BJ (cell line): ENCODE measurements at regions not wholly inside any gene's neighbourhood (a gene's known extent, or its start where the extent isn't known, plus 50 kb on each side); places are given as distances from the start of the nearest gene placed in this dataset.

ENCODE experiments used
- CTCF ChIA-PET: fragments of 350-600 bp; formaldehyde crosslinking; extraction: SDS; loops from one replicate; lab custom pipeline; 2021; ENCODE audit warnings: antibody characterized with exemption, inconsistent platforms; lab: Yijun Ruan, JAX
- POLR2A ChIA-PET: fragments of 300-600 bp; sonication (Branson Sonifier 250); formaldehyde crosslinking; extraction: SDS; loops from one replicate; lab custom pipeline; 2021; ENCODE audit warnings: antibody characterized with exemption; lab: Charles Lee
- DNase-seq: peaks from one replicate; pipeline ENCODE4 v3.0.0-alpha.2; 2011; ENCODE audit warnings: low read depth
- H3K27me3 ChIP-seq: 2 replicates; pipeline ENCODE4 v1.6.0; 2011; ENCODE audit warnings: low read length; ENCODE audit not compliant: control insufficient read depth, insufficient read depth
- H3K36me3 ChIP-seq: 2 replicates; pipeline ENCODE4 v1.5.1; 2011; ENCODE audit warnings: low read length; ENCODE audit not compliant: control insufficient read depth, insufficient read depth
- H3K4me3 ChIP-seq: 2 replicates; pipeline ENCODE4 v1.5.1; 2011; ENCODE audit warnings: low read depth, mild to moderate bottlenecking, control low read depth, low read length
- TF ChIP-seq, protein P1 (sequence below): IDR thresholded peaks from 2 replicates; pipeline ENCODE4 v1.5.1; 2011; ENCODE audit warnings: low read depth, mild to moderate bottlenecking, control low read depth, inconsistent platforms, low read length, moderate library complexity; ENCODE audit not compliant: insufficient read depth

DNA sequence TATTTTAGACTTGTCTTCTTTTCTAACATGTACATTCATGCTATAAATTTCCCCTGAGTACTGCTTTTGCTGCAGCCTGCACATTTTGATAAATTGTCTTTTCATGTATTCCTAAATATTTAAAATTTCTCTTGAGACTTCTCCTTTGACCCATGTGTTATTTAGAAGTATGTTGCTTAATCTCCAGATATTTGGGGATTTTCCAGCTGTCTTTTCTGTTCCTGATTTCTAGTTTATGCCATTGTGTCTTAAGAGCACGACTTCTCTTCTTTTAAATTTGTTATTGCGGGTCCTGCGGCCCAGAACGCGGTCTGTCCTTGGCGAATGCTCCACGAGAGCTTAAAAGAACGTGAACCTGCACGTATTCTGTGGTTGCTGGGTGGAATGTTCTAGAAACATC is 136.4 kb downstream of the KIF26A start:
- no peaks in the 10 kb centered on the region for H3K27me3 ChIP-seq
- ChIA-PET CTCF (no interaction called here), POLR2A (no interaction called here)
- no peak overlapping the region for H3K4me3 ChIP-seq
- TF ChIP-seq, protein P1, sequence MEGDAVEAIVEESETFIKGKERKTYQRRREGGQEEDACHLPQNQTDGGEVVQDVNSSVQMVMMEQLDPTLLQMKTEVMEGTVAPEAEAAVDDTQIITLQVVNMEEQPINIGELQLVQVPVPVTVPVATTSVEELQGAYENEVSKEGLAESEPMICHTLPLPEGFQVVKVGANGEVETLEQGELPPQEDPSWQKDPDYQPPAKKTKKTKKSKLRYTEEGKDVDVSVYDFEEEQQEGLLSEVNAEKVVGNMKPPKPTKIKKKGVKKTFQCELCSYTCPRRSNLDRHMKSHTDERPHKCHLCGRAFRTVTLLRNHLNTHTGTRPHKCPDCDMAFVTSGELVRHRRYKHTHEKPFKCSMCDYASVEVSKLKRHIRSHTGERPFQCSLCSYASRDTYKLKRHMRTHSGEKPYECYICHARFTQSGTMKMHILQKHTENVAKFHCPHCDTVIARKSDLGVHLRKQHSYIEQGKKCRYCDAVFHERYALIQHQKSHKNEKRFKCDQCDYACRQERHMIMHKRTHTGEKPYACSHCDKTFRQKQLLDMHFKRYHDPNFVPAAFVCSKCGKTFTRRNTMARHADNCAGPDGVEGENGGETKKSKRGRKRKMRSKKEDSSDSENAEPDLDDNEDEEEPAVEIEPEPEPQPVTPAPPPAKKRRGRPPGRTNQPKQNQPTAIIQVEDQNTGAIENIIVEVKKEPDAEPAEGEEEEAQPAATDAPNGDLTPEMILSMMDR: no peak
- no peaks in the 10 kb centered on the region for H3K36me3 ChIP-seq
- DNase-seq: no peak

DNA sequence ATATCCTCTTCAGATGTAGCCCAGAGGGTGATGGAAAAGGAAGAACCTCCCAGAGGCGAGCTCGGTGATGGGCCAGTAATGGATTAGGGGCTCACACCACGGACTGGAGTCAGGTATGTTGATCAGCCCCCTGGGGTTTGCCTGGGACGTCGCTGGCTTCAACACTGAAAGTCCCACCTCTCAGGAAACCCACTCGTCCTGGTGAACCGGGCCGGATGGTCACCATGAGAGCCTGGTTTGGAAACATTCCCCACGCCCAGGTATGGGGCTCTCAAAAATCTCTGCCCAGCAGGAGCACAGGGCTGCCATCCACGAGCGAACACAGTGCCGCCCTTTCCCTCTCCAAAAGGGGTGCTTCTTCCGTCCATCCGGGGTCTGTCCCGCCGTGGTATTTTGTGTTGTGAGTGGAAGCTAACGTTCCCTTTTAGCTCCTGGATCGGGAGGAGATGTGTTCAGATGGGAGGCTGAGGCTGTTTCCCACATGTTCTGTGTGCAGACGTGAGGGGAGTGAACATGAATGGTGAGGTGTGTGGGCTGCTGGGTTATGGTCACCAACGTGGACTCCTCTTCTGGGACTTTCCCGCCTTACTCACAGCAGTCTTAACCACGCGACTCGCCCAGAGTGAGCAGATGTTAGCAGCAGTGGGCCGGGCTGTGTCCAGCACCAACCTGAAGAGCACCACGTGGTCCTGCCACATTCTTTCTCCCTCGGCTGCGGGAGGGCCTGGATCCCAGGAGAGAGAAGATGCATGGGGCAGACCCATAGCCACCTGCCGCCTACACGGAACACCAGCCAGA is 139.2 kb downstream of the KIF26A start:
- Histone ChIP-seq H3K36me3 (no peaks in the 10 kb centered on the region), H3K27me3 (no peaks in the 10 kb centered on the region), H3K4me3 (no peak overlapping the region)
- ChIA-PET CTCF (interaction anchor here (0.7 kb wide), 1 partner anchor 14 kb away, joined by 3 read pairs; no protein-coding TSS in a partner anchor), POLR2A (no interaction called here)
- TF ChIP-seq, protein P1: no peak
- DNase-seq: no peak

DNA sequence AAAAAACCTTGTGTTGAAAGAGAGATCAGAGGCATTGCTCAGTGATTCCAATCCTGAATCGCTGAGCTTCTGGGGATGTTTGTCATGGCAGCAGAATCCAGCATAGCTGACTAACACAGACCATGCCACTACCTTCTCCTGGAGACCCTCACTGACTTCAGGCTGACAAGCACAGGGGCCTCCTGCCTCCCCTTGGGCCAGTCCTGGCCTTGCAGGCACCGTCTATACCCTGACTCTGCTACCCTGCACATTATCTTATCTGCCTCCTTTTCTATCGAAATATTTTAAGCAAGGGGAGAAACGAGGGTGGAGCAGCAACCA is 139.8 kb downstream of the KIF26A start:
- DNase-seq: no peak
- ChIA-PET CTCF (no interaction called here), POLR2A (no interaction called here)
- TF ChIP-seq, protein P1: no peak
- H3K27me3 ChIP-seq: no peaks in the 10 kb centered on the region
- no peak overlapping the region for H3K4me3 ChIP-seq
- H3K36me3 ChIP-seq: no peaks in the 10 kb centered on the region

DNA sequence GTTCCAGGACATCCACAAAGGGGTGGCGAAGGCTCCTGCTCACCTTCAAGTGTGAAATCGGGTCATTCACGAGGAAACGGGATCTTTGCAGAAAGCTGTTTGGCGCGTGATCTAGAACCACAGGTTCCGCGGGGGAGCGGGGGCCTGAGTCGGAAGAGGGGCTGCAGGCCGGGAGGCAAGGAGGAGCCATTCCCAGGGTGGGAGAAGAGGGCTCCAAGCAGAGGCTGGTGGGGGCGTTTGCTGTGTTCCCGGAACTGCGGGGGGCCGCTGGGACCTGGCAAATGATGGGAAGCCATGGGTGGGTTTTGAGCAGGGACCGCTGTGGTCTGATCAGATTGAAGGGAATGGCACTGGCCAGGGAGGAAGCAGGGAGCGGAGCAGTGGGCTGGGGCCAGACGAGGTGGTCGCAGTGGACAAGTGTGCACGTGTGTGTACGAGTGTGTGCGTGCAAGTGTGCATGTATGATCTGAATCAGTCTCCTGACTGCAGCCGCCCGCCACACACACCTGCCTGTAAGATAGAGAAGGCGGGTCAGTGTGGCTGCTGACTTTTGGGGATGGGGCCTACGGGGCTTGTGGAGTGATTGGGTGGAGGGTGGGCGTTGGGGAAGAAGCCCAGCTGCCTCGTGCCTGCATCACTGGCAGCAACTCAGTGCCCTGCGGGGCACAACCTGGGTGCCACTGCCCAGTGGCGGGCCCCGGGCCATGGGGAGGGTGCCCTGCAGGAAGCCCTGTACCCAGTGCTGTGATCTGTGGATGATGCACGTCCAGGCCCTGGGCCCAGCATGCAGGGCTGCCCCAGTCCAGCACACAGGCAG is 141.9 kb downstream of the KIF26A start:
- ChIA-PET POLR2A (no interaction called here), CTCF (no interaction called here)
- H3K4me3 ChIP-seq: no peak overlapping the region
- no peaks in the 10 kb centered on the region for H3K27me3 ChIP-seq
- TF ChIP-seq, protein P1: no peak
- DNase-seq: no peak
- no peaks in the 10 kb centered on the region for H3K36me3 ChIP-seq

DNA sequence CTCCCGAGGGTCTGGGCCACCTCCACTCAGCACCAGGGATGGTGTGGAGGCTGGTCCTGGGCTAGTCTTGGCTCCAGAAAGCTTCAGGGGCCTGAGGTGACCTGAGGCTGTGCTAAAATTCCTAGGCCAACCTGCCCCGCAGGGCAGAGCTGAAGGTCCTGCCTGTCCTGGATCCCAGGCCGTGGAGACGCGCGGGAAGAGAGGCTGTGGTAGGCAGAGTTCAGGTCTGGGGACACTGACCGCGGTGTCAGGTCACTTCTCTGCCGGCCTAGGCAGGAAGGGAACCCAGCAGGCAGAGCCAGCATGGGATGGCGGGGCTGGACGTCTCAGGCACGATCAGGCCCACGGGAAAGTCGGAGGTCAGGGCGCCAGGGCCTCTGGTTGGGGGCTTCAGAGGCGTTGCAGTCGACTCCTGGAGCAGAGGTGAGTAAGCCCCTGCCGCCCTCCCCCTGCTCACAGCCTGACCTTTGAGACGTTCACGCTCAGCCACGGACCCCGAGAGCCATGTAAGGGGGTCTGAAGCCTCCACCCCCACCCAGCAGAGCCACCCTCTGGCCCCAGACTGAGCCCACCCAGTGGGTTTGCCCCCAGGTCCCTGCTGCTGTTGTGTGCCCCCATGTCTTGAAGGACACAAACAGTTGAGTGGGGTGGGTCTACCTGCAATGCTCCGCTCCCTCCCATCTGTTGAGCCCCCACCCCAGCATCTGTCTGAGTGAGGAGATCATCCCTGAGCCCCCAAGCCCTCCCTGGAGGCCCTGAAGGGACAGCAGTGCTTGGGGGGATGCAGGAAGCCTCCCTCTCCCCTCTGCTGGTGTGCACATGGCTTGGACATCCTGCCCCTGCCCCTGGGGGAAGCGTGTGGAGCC is 142.7 kb downstream of the KIF26A start:
- Histone ChIP-seq H3K4me3 (no peak overlapping the region), H3K27me3 (no peaks in the 10 kb centered on the region), H3K36me3 (no peaks in the 10 kb centered on the region)
- ChIA-PET POLR2A (no interaction called here), CTCF (no interaction called here)
- TF ChIP-seq, protein P1: no peak
- no peak for DNase-seq
